ENCODE measurements at regions not wholly inside any gene's neighbourhood (a gene's known extent, or its start where the extent isn't known, plus 50 kb on each side); places are given as distances from the start of the nearest gene placed in this dataset.

DNA sequence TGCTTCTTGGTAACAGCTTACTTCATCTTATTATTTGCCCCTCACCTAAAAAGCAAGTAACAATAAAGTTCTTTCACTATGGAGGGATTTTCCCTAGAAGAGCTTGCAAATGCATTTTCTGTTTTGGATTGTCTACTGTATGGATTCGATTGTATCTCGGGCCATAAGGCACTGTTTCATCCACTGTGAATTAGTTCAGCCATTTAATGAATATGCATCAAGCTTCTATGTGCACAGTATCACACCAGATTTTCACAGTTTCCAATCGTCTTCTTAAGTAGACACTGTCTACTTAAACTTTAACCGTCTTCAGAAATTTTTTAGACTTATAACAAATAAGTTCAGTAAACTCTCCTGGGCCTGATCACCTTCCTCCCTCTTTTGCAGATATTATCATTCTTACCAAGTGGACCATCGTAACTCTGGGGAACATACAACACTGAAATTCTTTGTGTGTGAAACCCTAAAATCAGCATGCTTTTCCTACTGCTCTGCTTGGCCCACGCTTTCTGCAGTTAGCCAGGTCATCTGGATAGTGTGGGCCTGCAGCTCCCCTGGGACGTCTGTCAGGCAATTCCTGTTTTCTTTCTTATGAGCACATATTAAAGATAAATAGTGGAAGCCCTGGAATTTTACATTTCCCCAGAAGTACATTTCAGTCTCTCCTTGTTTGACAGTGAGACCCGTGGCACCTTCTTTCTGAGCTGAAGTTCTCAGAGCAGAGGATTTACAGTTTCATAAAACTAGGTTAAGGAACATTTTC, 136.5 kb upstream of the PDE10A start:
- TF ChIP-seq CTCF (IDR thresholded peaks at IDR 0.05; ENCODE audit: low read depth, low read length) = no peak
- no peak for TF ChIP-seq EZH2phosphoT487 (IDR thresholded peaks at IDR 0.05; ENCODE audit: low read depth)

Measured in OCI-LY3 (cell line).